GM12892 (cell line): ENCODE measurements at regions not wholly inside any gene's neighbourhood (a gene's known extent, or its start where the extent isn't known, plus 50 kb on each side); places are given as distances from the start of the nearest gene placed in this dataset.

Experiments used
- DNase-seq: peaks from one replicate; pipeline ENCODE4 v3.0.0; 2011; ENCODE audit not compliant: insufficient read length
- FAIRE-seq: peaks from 2 replicates; lab custom pipeline; 2011; peaks lifted over from hg19 to GRCh38; lab: Jason Lieb, UNC
- POLR2A ChIP-seq: IDR thresholded peaks from 2 replicates; pipeline ENCODE4 v1.6.1; 2011; ENCODE audit warnings: low read depth, low read length, control low read depth
- POLR2AphosphoS5 ChIP-seq: IDR thresholded peaks from 2 replicates; pipeline ENCODE4 v1.6.1; 2011; ENCODE audit warnings: low read depth, low read length, control low read depth
- TAF1 ChIP-seq: IDR thresholded peaks from 2 replicates; pipeline ENCODE4 v1.6.1; 2011; ENCODE audit warnings: low read depth, mild to moderate bottlenecking, control low read depth, low read length, borderline replicate concordance

- TF ChIP-seq TAF1 (no peak), POLR2AphosphoS5 (no peak), POLR2A (no peak)
- no peak for DNase-seq
- FAIRE-seq, result no peak
Measured at GRCh38 chr1:178630417-178630816, 94.6 kb upstream of the RALGPS2 start.

GRCh38 chr1:178632653-178633052 is 92.4 kb upstream of the RALGPS2 start:
- TF ChIP-seq POLR2AphosphoS5 (no peak), TAF1 (no peak), POLR2A (no peak)
- no peak for DNase-seq
- no peak for FAIRE-seq

- no peak for FAIRE-seq
- DNase-seq, result no peak
Measured at GRCh38 chr1:178633056-178633455, 92.0 kb upstream of the RALGPS2 start.

GRCh38 chr1:178634445-178634844 is 90.6 kb upstream of the RALGPS2 start:
- no peak for TF ChIP-seq POLR2A
- no peak for TF ChIP-seq TAF1
- FAIRE-seq (no peak), DNase-seq (no peak)

More at GRCh38 chr1:178633056-178633455, 92.0 kb upstream of the RALGPS2 start:
- TF ChIP-seq TAF1, result no peak
- TF ChIP-seq POLR2A, result no peak
- no peak for TF ChIP-seq POLR2AphosphoS5

- TF ChIP-seq POLR2AphosphoS5 (no peak), TAF1 (no peak), POLR2A (no peak)
- DNase-seq (no peak), FAIRE-seq (no peak)
Measured at GRCh38 chr1:178637841-178638240, 87.2 kb upstream of the RALGPS2 start.

- DNase-seq, result no peak
- FAIRE-seq, result no peak
- no peak for TF ChIP-seq TAF1
- no peak for TF ChIP-seq POLR2AphosphoS5
- TF ChIP-seq POLR2A, result no peak
Measured at GRCh38 chr1:178639326-178639725, 85.7 kb upstream of the RALGPS2 start.

GRCh38 chr1:178642282-178642681 is 82.8 kb upstream of the RALGPS2 start:
- DNase-seq (no peak), FAIRE-seq (no peak)
- no peak for TF ChIP-seq TAF1
- TF ChIP-seq POLR2A, result no peak
- TF ChIP-seq POLR2AphosphoS5, result no peak

- DNase-seq (no peak), FAIRE-seq (no peak)
- TF ChIP-seq POLR2AphosphoS5, result no peak
Measured at GRCh38 chr1:178643349-178643748, 81.7 kb upstream of the RALGPS2 start.

- DNase-seq, result no peak
- TF ChIP-seq POLR2A (no peak), TAF1 (no peak), POLR2AphosphoS5 (no peak)
- FAIRE-seq, result no peak
Measured at GRCh38 chr1:178643831-178644230, 81.2 kb upstream of the RALGPS2 start.

GRCh38 chr1:178644308-178645120 is 80.5 kb upstream of the RALGPS2 start:
- FAIRE-seq (no peak), DNase-seq (no peak)
- no peak for TF ChIP-seq POLR2AphosphoS5
- no peak for TF ChIP-seq TAF1
- TF ChIP-seq POLR2A, result no peak

- no peak for DNase-seq
- TF ChIP-seq POLR2AphosphoS5 (no peak), TAF1 (no peak), POLR2A (no peak)
- no peak for FAIRE-seq
Measured at GRCh38 chr1:178645157-178645807, 79.8 kb upstream of the RALGPS2 start.

- TF ChIP-seq POLR2AphosphoS5, result no peak
- FAIRE-seq (no peak), DNase-seq (no peak)
Measured at GRCh38 chr1:178645808-178646200, 79.2 kb upstream of the RALGPS2 start.
